ENCODE measurements at regions not wholly inside any gene's neighbourhood (a gene's known extent, or its start where the extent isn't known, plus 50 kb on each side); places are given as distances from the start of the nearest gene placed in this dataset.

DNA sequence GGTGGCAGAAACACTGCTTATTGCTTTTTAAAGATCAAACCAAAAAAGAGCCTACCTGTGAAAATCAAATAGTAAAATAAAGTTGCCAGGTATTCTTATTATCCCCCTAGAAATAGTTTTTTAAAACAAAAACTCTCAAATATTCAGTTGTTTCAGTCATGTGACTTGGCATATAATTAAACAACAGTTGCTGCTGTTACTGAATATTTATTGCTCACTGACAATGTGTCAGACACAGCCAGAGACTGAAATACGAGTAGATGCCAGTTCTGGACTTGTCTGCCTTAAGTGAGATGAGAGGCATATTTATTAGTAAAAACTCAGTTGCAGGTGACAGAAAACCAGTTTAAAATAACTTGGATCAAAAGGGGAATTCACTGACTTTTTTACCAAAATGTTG, 106.0 kb upstream of the RAB12 start:
- Histone ChIP-seq H2AFZ (no peak overlapping the region), H3K79me2 (no peaks in the 10 kb centered on the region), H3K36me3 (replicated peaks; ENCODE audit: insufficient read depth, low read depth) (no peaks in the 10 kb centered on the region), H3K9me2 (replicated peaks; ENCODE audit: insufficient read depth) (no peaks in the 10 kb centered on the region), H3K27ac (no peak overlapping the region), H3K4me3 (no peak overlapping the region), H3K27me3 (no peaks in the 10 kb centered on the region), H4K20me1 (ENCODE audit: insufficient read depth, poor library complexity, severe bottlenecking) (no peaks in the 10 kb centered on the region), H3K4me2 (no peak overlapping the region), H3K4me1 (ENCODE audit: insufficient read depth) (no peaks in the 10 kb centered on the region), H3K9me3 (ENCODE audit: low read depth) (no peaks in the 10 kb centered on the region)
- 75% methylated on average over 1 of the region's 1 CpG for WGBS (ENCODE audit: low lambda C conversion rate, missing lambda C conversion rate)
- TF ChIP-seq, protein P1, sequence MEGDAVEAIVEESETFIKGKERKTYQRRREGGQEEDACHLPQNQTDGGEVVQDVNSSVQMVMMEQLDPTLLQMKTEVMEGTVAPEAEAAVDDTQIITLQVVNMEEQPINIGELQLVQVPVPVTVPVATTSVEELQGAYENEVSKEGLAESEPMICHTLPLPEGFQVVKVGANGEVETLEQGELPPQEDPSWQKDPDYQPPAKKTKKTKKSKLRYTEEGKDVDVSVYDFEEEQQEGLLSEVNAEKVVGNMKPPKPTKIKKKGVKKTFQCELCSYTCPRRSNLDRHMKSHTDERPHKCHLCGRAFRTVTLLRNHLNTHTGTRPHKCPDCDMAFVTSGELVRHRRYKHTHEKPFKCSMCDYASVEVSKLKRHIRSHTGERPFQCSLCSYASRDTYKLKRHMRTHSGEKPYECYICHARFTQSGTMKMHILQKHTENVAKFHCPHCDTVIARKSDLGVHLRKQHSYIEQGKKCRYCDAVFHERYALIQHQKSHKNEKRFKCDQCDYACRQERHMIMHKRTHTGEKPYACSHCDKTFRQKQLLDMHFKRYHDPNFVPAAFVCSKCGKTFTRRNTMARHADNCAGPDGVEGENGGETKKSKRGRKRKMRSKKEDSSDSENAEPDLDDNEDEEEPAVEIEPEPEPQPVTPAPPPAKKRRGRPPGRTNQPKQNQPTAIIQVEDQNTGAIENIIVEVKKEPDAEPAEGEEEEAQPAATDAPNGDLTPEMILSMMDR (IDR thresholded peaks at IDR 0.05; ENCODE audit: poor library complexity) = no peak
- no peak for TF ChIP-seq EZH2 (IDR thresholded peaks at IDR 0.05; ENCODE audit: borderline replicate concordance)
- no peak for TF ChIP-seq EZH2phosphoT487 (IDR thresholded peaks at IDR 0.05; ENCODE audit: low read depth, severe bottlenecking, unreplicated experiment)
- no peak for DNase-seq (ENCODE audit: low spot score)

DNA sequence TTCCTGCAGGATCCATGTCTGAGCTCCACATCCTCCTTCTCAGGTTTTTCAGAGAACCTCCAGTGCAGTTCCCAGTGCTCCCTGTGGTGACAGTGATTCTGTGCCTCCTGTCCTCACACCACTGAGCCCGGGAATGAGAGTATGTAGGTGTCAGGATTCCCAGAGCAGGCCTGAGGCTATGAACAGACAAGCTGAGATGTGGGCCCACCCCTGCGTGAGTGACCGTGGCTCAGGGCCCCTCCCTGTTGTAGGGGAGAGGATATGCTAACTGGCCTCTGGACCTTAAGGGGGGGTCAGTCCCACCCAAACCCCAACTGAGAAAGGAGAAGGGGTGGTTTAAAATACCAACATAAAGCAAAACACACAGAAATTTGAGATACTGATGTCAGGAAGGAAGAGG, 104.8 kb upstream of the RAB12 start:
- Histone ChIP-seq H3K79me2 (no peaks in the 10 kb centered on the region), H3K36me3 (replicated peaks; ENCODE audit: insufficient read depth, low read depth) (no peaks in the 10 kb centered on the region), H3K27ac (no peak overlapping the region), H3K9me2 (replicated peaks; ENCODE audit: insufficient read depth) (no peaks in the 10 kb centered on the region), H3K4me3 (no peak overlapping the region), H3K9me3 (ENCODE audit: low read depth) (no peaks in the 10 kb centered on the region), H4K20me1 (ENCODE audit: insufficient read depth, poor library complexity, severe bottlenecking) (no peaks in the 10 kb centered on the region), H2AFZ (no peak overlapping the region), H3K4me1 (ENCODE audit: insufficient read depth) (no peaks in the 10 kb centered on the region), H3K27me3 (no peaks in the 10 kb centered on the region), H3K4me2 (no peak overlapping the region)
- TF ChIP-seq, protein P1 (IDR thresholded peaks at IDR 0.05; ENCODE audit: poor library complexity) = no peak
- TF ChIP-seq EZH2 (IDR thresholded peaks at IDR 0.05; ENCODE audit: borderline replicate concordance) (no peak), EZH2phosphoT487 (IDR thresholded peaks at IDR 0.05; ENCODE audit: low read depth, severe bottlenecking, unreplicated experiment) (no peak)
- no peak for DNase-seq (ENCODE audit: low spot score)
- WGBS (ENCODE audit: low lambda C conversion rate, missing lambda C conversion rate) = 79% methylated on average over 3 of the region's 3 CpGs

DNA sequence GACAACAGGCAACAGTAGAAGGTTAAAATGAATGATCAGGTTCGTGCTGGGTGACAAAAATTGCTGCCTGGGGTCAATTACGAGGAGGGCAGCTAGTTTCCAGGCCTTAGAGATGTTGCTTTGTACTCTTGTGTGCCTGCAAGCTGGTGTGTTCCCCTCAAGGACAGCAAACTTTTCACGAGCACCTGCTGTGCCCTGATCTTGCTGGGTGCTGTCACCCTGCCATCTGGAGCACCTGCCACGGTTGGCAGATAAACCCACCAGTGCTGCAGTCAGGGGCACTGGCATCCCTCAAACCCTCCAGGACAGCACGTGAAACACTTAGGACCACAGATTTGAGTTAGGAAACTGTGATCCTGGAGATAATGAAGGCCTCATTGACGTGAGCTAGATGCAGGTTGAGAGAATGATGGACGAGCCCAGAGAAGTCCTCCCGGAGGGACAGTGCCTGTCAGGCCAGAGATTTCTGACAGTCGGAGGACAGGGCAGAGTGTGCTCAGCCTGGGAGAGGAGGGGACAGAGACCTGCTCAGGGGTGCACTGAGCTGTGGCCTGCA, 104.3 kb upstream of the RAB12 start:
- Histone ChIP-seq H3K4me1 (ENCODE audit: insufficient read depth) (no peaks in the 10 kb centered on the region), H3K27ac (no peak overlapping the region), H3K79me2 (no peaks in the 10 kb centered on the region), H4K20me1 (ENCODE audit: insufficient read depth, poor library complexity, severe bottlenecking) (no peaks in the 10 kb centered on the region), H3K4me2 (no peak overlapping the region), H2AFZ (no peak overlapping the region), H3K36me3 (replicated peaks; ENCODE audit: insufficient read depth, low read depth) (no peaks in the 10 kb centered on the region), H3K9me2 (replicated peaks; ENCODE audit: insufficient read depth) (no peaks in the 10 kb centered on the region), H3K27me3 (no peaks in the 10 kb centered on the region), H3K4me3 (no peak overlapping the region), H3K9me3 (ENCODE audit: low read depth) (no peaks in the 10 kb centered on the region)
- WGBS (ENCODE audit: low lambda C conversion rate, missing lambda C conversion rate) = 82% methylated on average over 9 of the region's 9 CpGs
- DNase-seq (ENCODE audit: low spot score) = no peak
- TF ChIP-seq EZH2phosphoT487 (IDR thresholded peaks at IDR 0.05; ENCODE audit: low read depth, severe bottlenecking, unreplicated experiment) = no peak
- no peak for TF ChIP-seq EZH2 (IDR thresholded peaks at IDR 0.05; ENCODE audit: borderline replicate concordance)
- TF ChIP-seq, protein P1 (IDR thresholded peaks at IDR 0.05; ENCODE audit: poor library complexity) = no peak
